ENCODE measurements at regions not wholly inside any gene's neighbourhood (a gene's known extent, or its start where the extent isn't known, plus 50 kb on each side); places are given as distances from the start of the nearest gene placed in this dataset.

GRCh38 chr4:85154591-85154990 is 188.1 kb upstream of the WDFY3 start:
- TF ChIP-seq, protein P1, sequence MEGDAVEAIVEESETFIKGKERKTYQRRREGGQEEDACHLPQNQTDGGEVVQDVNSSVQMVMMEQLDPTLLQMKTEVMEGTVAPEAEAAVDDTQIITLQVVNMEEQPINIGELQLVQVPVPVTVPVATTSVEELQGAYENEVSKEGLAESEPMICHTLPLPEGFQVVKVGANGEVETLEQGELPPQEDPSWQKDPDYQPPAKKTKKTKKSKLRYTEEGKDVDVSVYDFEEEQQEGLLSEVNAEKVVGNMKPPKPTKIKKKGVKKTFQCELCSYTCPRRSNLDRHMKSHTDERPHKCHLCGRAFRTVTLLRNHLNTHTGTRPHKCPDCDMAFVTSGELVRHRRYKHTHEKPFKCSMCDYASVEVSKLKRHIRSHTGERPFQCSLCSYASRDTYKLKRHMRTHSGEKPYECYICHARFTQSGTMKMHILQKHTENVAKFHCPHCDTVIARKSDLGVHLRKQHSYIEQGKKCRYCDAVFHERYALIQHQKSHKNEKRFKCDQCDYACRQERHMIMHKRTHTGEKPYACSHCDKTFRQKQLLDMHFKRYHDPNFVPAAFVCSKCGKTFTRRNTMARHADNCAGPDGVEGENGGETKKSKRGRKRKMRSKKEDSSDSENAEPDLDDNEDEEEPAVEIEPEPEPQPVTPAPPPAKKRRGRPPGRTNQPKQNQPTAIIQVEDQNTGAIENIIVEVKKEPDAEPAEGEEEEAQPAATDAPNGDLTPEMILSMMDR (IDR thresholded peaks at IDR 0.05; ENCODE audit: insufficient read depth, low read depth, low read length) = no peak
- TF ChIP-seq EZH2 (IDR thresholded peaks at IDR 0.05; ENCODE audit: insufficient read depth, low read length) = no peak
